Gastroesophageal sphincter (tissue), 2 donors: ENCODE measurements at regions not wholly inside any gene's neighbourhood (a gene's known extent, or its start where the extent isn't known, plus 50 kb on each side); places are given as distances from the start of the nearest gene placed in this dataset.

Experiments
- EP300 ChIP-seq: sonication (generic); formaldehyde crosslinking; IDR thresholded peaks from one replicate; pipeline ENCODE4 v1.6.1; 2017; ENCODE audit warnings: antibody characterized with exemption, mild to moderate bottlenecking
- POLR2A ChIP-seq, 2 donors: fragments of 450-650 bp; IDR thresholded peaks; one replicate each; pipeline ENCODE4 v1.6.1; 2017; ENCODE audit warnings: antibody characterized with exemption in 2 of 2, mild to moderate bottlenecking in 2 of 2, moderate library complexity in 1 of 2

DNA sequence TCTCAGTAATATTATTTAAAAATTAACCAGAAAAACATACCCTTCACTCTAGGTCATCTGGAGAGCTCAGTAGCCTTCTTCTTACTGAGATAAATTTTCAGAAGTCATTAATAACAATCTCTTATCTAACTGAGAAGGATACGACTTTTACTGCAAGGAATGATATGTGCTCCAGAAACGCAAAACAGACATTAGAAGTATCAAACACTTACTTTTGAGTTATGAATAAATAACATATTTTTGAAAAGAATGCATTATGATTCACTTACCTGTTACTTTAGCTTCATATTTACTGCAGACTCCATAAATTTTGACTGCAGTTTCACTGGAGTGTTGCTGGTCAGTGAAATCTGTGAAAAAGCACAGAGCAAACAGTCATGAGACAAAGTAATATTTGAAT lies 668.7 kb upstream of the NRSN1 start:
- TF ChIP-seq POLR2A (IDR thresholded peaks at IDR 0.05): no peak
- no peak for TF ChIP-seq EP300
